GM19455 (cell line): ENCODE measurements at regions not wholly inside any gene's neighbourhood (a gene's known extent, or its start where the extent isn't known, plus 50 kb on each side); places are given as distances from the start of the nearest gene placed in this dataset.
"Not testable (repeated sequence)": the region's sequence is repeated elsewhere in the genome, so short reads cannot be mapped to it uniquely, and the experiment has no call there.

Experiments
- ATAC-seq: cut with Tn5 transposase; IDR thresholded peaks from one replicate; pipeline ENCODE4 v1.9.1; 2021; ENCODE audit not compliant: unreplicated experiment

DNA sequence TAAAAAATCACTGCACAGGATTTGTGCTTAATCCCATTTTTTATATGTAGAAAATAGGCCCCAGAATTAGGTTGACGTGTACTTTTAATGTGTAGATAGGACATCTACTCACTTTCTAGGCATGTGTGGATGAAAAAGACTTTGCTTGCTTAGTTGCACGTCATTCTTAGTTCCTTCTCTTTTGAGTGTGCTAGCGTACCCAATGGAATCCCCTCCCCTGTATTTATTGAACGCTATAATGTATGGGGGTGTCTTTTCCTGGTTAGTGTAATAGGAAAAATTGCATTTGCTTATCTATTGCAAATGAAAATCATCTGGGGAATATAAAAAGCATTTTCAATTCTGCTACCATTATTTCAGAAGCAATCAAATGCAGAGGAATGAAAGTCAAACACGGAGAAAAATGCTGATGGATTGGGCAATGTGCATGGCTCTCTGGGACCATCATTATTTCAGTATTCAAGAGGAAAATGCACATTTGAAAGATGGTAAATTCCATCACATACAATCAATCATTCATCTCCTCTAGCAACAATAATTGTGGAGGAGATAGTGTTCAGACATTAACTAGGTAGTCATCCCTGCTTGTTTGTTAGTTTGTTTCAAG is 277.0 kb upstream of the B3GALT2 start:
- no peak for ATAC-seq

GRCh38 chr1:193462629-193463320 is 276.4 kb upstream of the B3GALT2 start:
- no peak for ATAC-seq

DNA sequence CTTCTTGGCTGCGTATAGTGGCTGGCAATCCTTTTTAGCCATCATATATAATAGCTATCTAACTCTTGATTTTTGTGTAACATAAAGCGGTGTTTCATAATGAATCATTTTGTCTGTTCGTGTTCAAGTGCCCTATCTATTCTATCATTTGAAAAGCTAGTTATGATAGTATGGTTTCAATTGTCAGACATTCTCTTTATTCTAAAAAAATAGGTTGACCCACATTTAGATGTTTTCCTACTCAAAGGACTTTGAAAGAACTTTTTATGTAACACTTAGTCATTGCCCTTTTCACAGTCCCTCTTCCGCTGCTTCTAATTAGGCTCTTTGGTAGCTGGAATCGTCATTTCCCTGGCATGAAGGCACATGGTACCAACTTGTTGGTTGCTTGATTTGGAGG is 272.2 kb upstream of the B3GALT2 start:
- no peak for ATAC-seq

DNA sequence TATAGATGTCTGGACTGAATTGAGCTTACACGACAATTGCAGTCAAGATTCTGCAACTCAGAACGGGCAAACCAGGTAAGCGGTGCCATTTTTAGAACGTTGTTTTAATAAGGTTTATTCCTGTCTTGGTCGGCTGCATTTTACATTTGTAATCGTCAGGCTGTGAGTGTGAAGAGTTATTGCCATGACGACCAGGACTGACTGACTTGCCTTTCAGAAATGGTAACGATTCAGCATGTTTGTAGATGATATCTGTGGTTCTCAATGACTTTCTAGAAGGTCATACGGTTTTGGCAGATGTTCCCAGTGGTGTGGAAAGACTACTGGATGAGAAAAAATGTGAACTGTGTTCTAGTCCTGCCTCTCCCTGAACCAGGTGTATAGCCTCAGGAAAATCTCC is 271.3 kb upstream of the B3GALT2 start:
- no peak for ATAC-seq

- peak; percentile 83 for ATAC-seq
Observed at GRCh38 chr1:193456811-193457280, 270.4 kb upstream of the B3GALT2 start.

GRCh38 chr1:193451606-193452005 is 265.2 kb upstream of the B3GALT2 start:
- no peak for ATAC-seq

- no peak for ATAC-seq
Observed at GRCh38 chr1:193451001-193451400, 264.6 kb upstream of the B3GALT2 start.

GRCh38 chr1:193448682-193449461 is 262.5 kb upstream of the B3GALT2 start:
- peak; percentile 96 for ATAC-seq

- no peak for ATAC-seq
Observed at GRCh38 chr1:193443886-193444285, 257.5 kb upstream of the B3GALT2 start.

GRCh38 chr1:193438771-193439170 is 252.4 kb upstream of the B3GALT2 start:
- peak; percentile 64 for ATAC-seq

GRCh38 chr1:193438312-193438711 is 251.9 kb upstream of the B3GALT2 start:
- peak; percentile 8 for ATAC-seq

GRCh38 chr1:193437785-193438184 is 251.4 kb upstream of the B3GALT2 start:
- peak; percentile 85 for ATAC-seq

DNA sequence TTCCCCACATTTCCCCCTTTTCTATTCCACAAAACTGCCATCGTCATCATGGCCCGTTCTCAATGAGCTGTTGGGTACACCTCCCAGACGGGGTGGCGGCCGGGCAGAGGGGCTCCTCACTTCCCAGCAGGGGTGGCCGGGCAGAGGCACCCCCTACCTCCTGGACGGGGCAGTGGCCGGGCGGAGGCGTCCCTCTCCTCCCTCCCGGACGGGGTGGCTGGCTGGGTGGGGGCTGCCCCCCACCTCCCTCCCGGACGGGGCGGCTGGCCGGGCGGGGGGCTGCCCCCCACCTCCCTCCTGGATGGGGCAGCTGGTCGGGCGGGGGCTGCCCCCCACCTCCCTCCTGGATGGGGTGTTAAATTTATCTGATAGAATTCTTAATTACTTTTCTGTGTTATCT is 250.9 kb upstream of the B3GALT2 start:
- ATAC-seq = not testable (repeated sequence)

DNA sequence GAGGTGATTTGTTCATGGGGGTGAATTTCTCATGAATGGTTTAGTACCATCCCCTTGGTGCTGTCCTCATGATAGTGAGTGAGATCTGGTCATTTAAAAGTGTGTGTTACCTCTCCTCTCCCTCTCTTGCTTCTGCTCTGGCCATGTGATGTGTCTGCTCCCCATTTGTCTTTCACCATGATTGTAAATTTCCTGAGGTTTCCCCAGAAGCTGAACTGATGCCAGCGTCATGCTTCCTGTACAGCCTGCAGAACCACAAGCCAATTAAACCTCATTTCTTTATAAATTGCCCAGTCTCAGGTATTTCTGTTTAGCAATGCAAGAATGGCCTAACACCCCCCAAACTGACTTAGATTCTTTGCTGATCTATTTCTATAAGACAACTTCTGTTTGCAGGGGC is 249.4 kb upstream of the B3GALT2 start:
- ATAC-seq = no peak

- ATAC-seq = no peak
Observed at GRCh38 chr1:193434319-193434718, 247.9 kb upstream of the B3GALT2 start.

- ATAC-seq = no peak
Observed at GRCh38 chr1:193433599-193433998, 247.2 kb upstream of the B3GALT2 start.

DNA sequence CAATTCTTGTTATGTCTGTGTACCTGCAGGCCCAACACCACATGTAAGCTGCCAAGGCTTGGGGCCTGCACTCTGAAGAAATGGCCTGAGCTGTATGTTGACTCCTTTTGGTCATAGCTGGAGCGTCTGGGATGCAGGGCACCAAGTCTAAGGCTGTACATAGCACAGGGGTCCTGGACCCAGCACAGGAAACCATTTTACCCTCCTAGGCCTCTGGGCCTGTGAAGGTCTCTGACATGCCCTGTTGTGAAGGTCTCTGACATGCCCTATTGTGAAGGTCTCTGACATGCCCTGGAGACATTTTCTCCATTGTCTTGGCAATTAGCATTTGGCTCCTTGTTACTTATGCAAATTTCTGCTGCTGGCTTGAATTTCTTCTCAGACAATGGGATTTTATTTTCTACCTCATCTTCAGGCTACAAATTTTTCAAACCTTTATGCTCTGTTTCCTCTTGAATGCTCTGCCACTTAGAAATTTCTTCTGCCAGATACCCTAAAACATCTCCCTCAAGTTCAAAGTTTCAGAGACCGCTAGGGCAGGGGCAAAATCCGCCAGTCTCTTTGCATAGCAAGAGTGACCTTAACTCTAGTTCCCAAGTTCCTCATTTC is 246.7 kb upstream of the B3GALT2 start:
- ATAC-seq = no peak

DNA sequence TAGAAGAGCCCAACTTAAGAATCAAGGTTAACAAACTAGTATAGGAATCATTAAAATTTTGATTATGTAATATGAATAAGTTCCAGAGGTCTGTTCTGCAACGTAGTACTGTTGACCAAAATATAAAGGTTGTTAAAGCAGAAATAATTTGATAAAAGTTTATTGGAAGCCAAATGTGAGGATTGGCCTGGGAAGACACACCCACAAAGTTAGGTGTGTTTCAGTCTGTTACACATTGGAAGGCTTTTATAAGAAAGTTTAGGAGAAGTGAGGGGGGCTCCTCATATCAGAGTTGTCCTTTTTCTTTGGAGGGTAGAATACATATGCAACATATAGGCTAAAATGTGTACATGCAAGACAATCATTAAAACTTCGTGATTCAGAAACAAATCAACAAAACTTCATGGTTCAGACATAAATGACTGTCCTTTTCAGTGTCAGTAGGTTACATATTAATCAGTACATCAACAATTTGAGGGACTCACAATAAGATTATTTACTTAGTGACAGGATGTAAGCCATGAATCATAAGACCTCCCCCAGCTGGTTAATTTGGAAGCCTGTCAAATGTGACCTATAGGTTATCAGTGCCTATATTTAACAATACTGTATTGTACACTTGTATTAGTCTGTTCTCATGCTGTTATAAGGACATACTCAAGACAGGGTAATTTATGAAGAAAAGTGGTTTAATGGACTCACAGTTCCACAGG is 245.0 kb upstream of the B3GALT2 start:
- ATAC-seq = no peak

DNA sequence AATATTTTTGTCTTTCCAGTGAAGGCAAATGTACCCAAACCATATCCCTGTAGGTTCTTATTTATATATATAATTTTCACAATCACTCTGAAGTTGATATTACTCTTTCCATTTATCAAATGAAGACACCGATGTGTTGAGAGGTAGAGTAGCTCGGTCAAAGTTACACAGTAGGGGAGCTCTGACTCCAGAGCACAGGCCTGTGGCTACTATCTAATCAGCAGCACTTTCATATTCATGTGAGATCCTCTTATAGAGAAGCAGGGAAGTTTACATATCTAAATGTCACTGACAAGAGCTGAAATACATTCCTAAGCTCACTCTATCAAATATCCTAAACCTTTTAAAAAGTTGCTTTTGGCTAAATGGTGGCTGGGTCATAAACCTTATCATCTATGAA is 241.1 kb upstream of the B3GALT2 start:
- no peak for ATAC-seq

GRCh38 chr1:193426061-193426460 is 239.6 kb upstream of the B3GALT2 start:
- no peak for ATAC-seq

DNA sequence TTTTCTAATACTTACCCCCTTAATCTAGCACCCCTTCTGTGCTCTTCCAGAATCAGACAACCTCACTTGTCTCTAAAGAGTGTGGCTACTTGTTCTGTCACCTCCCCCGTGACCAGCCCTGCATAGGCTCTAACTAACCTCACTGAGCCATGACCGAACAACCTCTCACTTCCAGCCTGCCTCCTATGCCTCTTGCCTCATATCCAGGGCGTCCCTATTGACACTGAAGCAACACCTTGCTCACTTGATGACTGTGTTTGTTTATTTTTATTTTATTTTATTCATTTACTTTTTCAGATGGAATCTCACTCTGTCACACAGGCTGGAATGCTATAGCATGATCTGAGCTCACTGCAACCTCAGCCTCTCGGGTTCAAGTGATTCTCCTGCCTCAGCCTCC is 235.1 kb upstream of the B3GALT2 start:
- ATAC-seq = no peak
